Liver (tissue), 3 donors: ENCODE measurements at regions not wholly inside any gene's neighbourhood (a gene's known extent, or its start where the extent isn't known, plus 50 kb on each side); places are given as distances from the start of the nearest gene placed in this dataset.

Experiments
- FOXA2 ChIP-seq: IDR thresholded peaks from 2 replicates; pipeline ENCODE4 v1.6.1; 2016; ENCODE audit warnings: antibody characterized with exemption
- GABPA ChIP-seq, 2 donors: IDR thresholded peaks in 1 of 2; conservative IDR thresholded peaks in 1 of 2; 2 replicates each; pipeline ENCODE4 v1.6.1; 2016; ENCODE audit warnings: antibody characterized with exemption in 2 of 2, mild to moderate bottlenecking in 1 of 2, moderate library complexity in 1 of 2
- JUND ChIP-seq, 2 donors: IDR thresholded peaks; 2 replicates each; pipeline ENCODE4 v1.6.1; 2016; ENCODE audit warnings: antibody characterized with exemption in 2 of 2
- RAD21 ChIP-seq, 2 donors: IDR thresholded peaks; 2 replicates each; pipeline ENCODE4 v1.6.1; 2016; ENCODE audit warnings: antibody characterized with exemption in 2 of 2, mild to moderate bottlenecking in 2 of 2
- RXRA ChIP-seq, 2 donors: IDR thresholded peaks; 2 replicates each; pipeline ENCODE4 v1.6.1; 2017 to 2018; ENCODE audit warnings: antibody characterized with exemption in 2 of 2, mild to moderate bottlenecking in 1 of 2
- SP1 ChIP-seq: IDR thresholded peaks from 2 replicates; pipeline ENCODE4 v1.6.1; 2018; ENCODE audit warnings: antibody characterized with exemption, mild to moderate bottlenecking
- TAF1 ChIP-seq: conservative IDR thresholded peaks from 2 replicates; pipeline ENCODE4 v1.6.1; 2016; ENCODE audit warnings: antibody characterized with exemption, mild to moderate bottlenecking
- YY1 ChIP-seq: IDR thresholded peaks from 2 replicates; pipeline ENCODE4 v1.6.1; 2016; ENCODE audit warnings: antibody characterized with exemption, mild to moderate bottlenecking
- TF ChIP-seq, protein P1 (sequence below): fragments of 150-350 bp; IDR thresholded peaks from 2 replicates; pipeline ENCODE4 v1.5.1; 2017; ENCODE audit warnings: improper control_type of control experiment, low read depth, low read length; ENCODE audit not compliant: missing input control
- TF ChIP-seq, protein P2 (sequence below): IDR thresholded peaks from 2 replicates; pipeline ENCODE4 v1.6.1; 2016; ENCODE audit warnings: antibody characterized with exemption
- TF ChIP-seq, protein P3 (sequence below): IDR thresholded peaks from 2 replicates; pipeline ENCODE4 v1.6.1; 2016; ENCODE audit warnings: antibody characterized with exemption
- TF ChIP-seq, protein P4 (sequence below): IDR thresholded peaks from 2 replicates; pipeline ENCODE4 v1.6.1; 2016; ENCODE audit warnings: antibody characterized with exemption, mild to moderate bottlenecking
- donor health status: healthy.
- donor health status: healthy.

DNA sequence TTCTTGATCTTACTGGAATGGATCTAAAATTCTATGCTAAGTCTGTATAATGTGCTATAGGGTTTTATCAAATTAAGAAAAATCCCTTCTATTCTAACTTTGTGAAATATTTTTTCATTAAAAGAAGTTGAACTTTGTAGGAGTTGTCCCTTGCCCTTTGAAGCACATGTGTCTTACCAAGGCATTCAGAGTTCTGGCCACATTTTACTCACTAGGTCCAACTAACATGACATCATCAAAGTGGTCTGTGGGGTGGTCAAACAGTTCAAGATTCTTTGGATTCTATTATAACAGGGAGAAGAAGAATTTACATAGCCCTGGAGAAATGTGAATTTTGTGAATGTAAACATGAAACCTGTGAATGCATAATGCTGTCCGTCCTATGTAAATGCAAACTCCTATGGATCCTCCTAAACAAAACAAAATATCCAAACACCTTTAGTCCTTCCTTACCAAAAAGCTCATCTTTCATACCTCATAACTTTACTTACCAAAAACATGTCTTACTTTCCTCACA is 88.7 kb downstream of the EBNA1BP2 start:
- TF ChIP-seq, protein P1, sequence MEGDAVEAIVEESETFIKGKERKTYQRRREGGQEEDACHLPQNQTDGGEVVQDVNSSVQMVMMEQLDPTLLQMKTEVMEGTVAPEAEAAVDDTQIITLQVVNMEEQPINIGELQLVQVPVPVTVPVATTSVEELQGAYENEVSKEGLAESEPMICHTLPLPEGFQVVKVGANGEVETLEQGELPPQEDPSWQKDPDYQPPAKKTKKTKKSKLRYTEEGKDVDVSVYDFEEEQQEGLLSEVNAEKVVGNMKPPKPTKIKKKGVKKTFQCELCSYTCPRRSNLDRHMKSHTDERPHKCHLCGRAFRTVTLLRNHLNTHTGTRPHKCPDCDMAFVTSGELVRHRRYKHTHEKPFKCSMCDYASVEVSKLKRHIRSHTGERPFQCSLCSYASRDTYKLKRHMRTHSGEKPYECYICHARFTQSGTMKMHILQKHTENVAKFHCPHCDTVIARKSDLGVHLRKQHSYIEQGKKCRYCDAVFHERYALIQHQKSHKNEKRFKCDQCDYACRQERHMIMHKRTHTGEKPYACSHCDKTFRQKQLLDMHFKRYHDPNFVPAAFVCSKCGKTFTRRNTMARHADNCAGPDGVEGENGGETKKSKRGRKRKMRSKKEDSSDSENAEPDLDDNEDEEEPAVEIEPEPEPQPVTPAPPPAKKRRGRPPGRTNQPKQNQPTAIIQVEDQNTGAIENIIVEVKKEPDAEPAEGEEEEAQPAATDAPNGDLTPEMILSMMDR = no peak
- TF ChIP-seq, protein P2, sequence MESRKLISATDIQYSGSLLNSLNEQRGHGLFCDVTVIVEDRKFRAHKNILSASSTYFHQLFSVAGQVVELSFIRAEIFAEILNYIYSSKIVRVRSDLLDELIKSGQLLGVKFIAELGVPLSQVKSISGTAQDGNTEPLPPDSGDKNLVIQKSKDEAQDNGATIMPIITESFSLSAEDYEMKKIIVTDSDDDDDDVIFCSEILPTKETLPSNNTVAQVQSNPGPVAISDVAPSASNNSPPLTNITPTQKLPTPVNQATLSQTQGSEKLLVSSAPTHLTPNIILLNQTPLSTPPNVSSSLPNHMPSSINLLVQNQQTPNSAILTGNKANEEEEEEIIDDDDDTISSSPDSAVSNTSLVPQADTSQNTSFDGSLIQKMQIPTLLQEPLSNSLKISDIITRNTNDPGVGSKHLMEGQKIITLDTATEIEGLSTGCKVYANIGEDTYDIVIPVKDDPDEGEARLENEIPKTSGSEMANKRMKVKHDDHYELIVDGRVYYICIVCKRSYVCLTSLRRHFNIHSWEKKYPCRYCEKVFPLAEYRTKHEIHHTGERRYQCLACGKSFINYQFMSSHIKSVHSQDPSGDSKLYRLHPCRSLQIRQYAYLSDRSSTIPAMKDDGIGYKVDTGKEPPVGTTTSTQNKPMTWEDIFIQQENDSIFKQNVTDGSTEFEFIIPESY = no peak
- TF ChIP-seq, protein P3, sequence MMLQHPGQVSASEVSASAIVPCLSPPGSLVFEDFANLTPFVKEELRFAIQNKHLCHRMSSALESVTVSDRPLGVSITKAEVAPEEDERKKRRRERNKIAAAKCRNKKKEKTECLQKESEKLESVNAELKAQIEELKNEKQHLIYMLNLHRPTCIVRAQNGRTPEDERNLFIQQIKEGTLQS = no peak
- TF ChIP-seq JUND (IDR thresholded peaks at IDR 0.05) (no peak), YY1 (no peak), FOXA2 (no peak), RAD21 (IDR thresholded peaks at IDR 0.05) (no peak), RXRA (IDR thresholded peaks at IDR 0.05) (no peak), GABPA (IDR thresholded peaks at IDR 0.05 in 1 of 2, conservative IDR thresholded peaks at IDR 0.05 in 1 of 2) (no peak), TAF1 (no peak), SP1 (no peak)
- TF ChIP-seq, protein P4, sequence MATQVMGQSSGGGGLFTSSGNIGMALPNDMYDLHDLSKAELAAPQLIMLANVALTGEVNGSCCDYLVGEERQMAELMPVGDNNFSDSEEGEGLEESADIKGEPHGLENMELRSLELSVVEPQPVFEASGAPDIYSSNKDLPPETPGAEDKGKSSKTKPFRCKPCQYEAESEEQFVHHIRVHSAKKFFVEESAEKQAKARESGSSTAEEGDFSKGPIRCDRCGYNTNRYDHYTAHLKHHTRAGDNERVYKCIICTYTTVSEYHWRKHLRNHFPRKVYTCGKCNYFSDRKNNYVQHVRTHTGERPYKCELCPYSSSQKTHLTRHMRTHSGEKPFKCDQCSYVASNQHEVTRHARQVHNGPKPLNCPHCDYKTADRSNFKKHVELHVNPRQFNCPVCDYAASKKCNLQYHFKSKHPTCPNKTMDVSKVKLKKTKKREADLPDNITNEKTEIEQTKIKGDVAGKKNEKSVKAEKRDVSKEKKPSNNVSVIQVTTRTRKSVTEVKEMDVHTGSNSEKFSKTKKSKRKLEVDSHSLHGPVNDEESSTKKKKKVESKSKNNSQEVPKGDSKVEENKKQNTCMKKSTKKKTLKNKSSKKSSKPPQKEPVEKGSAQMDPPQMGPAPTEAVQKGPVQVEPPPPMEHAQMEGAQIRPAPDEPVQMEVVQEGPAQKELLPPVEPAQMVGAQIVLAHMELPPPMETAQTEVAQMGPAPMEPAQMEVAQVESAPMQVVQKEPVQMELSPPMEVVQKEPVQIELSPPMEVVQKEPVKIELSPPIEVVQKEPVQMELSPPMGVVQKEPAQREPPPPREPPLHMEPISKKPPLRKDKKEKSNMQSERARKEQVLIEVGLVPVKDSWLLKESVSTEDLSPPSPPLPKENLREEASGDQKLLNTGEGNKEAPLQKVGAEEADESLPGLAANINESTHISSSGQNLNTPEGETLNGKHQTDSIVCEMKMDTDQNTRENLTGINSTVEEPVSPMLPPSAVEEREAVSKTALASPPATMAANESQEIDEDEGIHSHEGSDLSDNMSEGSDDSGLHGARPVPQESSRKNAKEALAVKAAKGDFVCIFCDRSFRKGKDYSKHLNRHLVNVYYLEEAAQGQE = no peak
